HG03439 (cell line): ENCODE measurements at regions not wholly inside any gene's neighbourhood (a gene's known extent, or its start where the extent isn't known, plus 50 kb on each side); places are given as distances from the start of the nearest gene placed in this dataset.
"Not testable (repeated sequence)": the region's sequence is repeated elsewhere in the genome, so short reads cannot be mapped to it uniquely, and the experiment has no call there.

Source experiments
- ATAC-seq: cut with Tn5 transposase; IDR thresholded peaks from one replicate; pipeline ENCODE4 v1.9.1; 2021; ENCODE audit warnings: mild to moderate bottlenecking, moderate library complexity; ENCODE audit not compliant: unreplicated experiment

- no peak for ATAC-seq
Measured at GRCh38 chr3:20842594-20843436, 656.8 kb upstream of the SGO1 start.

GRCh38 chr3:20842002-20842401 is 656.0 kb upstream of the SGO1 start:
- no peak for ATAC-seq

GRCh38 chr3:20837676-20838302 is 651.8 kb upstream of the SGO1 start:
- ATAC-seq = no peak

- no peak for ATAC-seq
Measured at GRCh38 chr3:20836801-20837200, 650.8 kb upstream of the SGO1 start.

GRCh38 chr3:20832963-20833362 is 647.0 kb upstream of the SGO1 start:
- ATAC-seq = no peak

GRCh38 chr3:20822251-20822650 is 636.2 kb upstream of the SGO1 start:
- no peak for ATAC-seq

GRCh38 chr3:20820872-20821271 is 634.9 kb upstream of the SGO1 start:
- ATAC-seq = not testable (repeated sequence)

- ATAC-seq = no peak
Measured at GRCh38 chr3:20811631-20812030, 625.6 kb upstream of the SGO1 start.

- no peak for ATAC-seq
Measured at GRCh38 chr3:20811006-20811405, 625.0 kb upstream of the SGO1 start.

- ATAC-seq = no peak
Measured at GRCh38 chr3:20810555-20810954, 624.5 kb upstream of the SGO1 start.

- no peak for ATAC-seq
Measured at GRCh38 chr3:20809356-20809755, 623.4 kb upstream of the SGO1 start.

- no peak for ATAC-seq
Measured at GRCh38 chr3:20808864-20809263, 622.9 kb upstream of the SGO1 start.

GRCh38 chr3:20798666-20799065 is 612.7 kb upstream of the SGO1 start:
- no peak for ATAC-seq

- no peak for ATAC-seq
Measured at GRCh38 chr3:20787005-20787404, 601.0 kb upstream of the SGO1 start.

GRCh38 chr3:20776692-20777091 is 590.7 kb upstream of the SGO1 start:
- no peak for ATAC-seq

GRCh38 chr3:20776286-20776685 is 590.3 kb upstream of the SGO1 start:
- ATAC-seq = no peak

GRCh38 chr3:20773320-20773984 is 587.4 kb upstream of the SGO1 start:
- ATAC-seq = no peak

GRCh38 chr3:20772869-20773268 is 586.9 kb upstream of the SGO1 start:
- ATAC-seq = no peak

- no peak for ATAC-seq
Measured at GRCh38 chr3:20769430-20769829, 583.4 kb upstream of the SGO1 start.

- no peak for ATAC-seq
Measured at GRCh38 chr3:20760981-20761380, 575.0 kb upstream of the SGO1 start.

- no peak for ATAC-seq
Measured at GRCh38 chr3:20752416-20752815, 566.4 kb upstream of the SGO1 start.

GRCh38 chr3:20751296-20751695 is 565.3 kb upstream of the SGO1 start:
- ATAC-seq = no peak
